ENCODE measurements at regions not wholly inside any gene's neighbourhood (a gene's known extent, or its start where the extent isn't known, plus 50 kb on each side); places are given as distances from the start of the nearest gene placed in this dataset.
A peak's percentile ranks its signal among the peaks of the same experiment; 100 is the strongest.

DNA sequence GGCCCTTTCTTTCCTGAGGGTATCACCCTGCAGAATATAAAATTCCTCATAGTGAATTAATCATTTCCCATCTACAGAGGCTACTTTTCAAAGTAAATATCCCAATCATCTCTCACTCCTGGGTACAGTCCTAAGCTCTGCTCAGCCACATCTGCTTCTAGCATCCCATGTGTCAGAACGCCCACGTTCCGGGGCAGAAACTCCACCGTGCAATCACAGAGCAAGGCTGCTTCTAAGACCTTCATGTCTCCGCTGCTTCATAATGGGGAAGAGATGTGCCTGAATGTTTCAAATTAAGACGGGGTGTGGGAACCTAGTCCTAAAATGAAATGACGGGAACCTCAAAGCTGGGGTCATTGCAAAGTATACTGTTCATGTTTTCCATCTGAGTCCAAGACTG, 208.8 kb upstream of the GMDS start:
- H3K27ac Mint-ChIP-seq: no peak overlapping the region
- H3K4me3 Mint-ChIP-seq: no peak overlapping the region
- DNase-seq: no peak

DNA sequence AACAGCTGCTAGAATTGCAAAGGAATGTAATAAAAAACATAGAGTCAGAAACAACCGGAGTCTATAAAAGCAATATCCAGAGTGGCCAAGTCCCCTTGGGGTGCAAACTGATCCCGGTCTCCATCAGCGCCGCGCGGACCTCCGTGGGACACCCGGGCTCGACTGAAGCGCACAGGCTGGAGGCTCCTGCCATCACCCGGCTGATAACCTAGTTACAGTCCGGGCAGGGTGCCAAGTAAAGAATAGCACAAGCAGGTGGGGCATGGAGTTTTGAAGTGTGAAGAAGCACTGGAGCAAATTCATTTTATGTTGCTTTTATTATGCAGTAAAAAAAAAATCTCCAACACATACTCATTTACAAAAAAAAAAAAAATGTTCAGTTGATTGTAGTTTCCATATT, 205.1 kb upstream of the GMDS start:
- Mint-ChIP-seq H3K4me1 (ENCODE audit: low read depth) (peaks cover 22% of the 10 kb centered on the region), H3K36me3 (ENCODE audit: low read depth) (no peaks in the 10 kb centered on the region), H3K27me3 (ENCODE audit: insufficient read depth) (peaks cover 21% of the 10 kb centered on the region), H3K4me3 (no peak overlapping the region), H3K27ac (no peak overlapping the region), H3K9me3 (no peaks in the 10 kb centered on the region)
- no peak for DNase-seq
- TF ChIP-seq, protein P1, sequence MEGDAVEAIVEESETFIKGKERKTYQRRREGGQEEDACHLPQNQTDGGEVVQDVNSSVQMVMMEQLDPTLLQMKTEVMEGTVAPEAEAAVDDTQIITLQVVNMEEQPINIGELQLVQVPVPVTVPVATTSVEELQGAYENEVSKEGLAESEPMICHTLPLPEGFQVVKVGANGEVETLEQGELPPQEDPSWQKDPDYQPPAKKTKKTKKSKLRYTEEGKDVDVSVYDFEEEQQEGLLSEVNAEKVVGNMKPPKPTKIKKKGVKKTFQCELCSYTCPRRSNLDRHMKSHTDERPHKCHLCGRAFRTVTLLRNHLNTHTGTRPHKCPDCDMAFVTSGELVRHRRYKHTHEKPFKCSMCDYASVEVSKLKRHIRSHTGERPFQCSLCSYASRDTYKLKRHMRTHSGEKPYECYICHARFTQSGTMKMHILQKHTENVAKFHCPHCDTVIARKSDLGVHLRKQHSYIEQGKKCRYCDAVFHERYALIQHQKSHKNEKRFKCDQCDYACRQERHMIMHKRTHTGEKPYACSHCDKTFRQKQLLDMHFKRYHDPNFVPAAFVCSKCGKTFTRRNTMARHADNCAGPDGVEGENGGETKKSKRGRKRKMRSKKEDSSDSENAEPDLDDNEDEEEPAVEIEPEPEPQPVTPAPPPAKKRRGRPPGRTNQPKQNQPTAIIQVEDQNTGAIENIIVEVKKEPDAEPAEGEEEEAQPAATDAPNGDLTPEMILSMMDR (IDR thresholded peaks at IDR 0.05): no peak

More for the DNA sequence above, 208.8 kb upstream of the GMDS start:
- Mint-ChIP-seq H3K36me3 (ENCODE audit: low read depth) (no peaks in the 10 kb centered on the region), H3K27me3 (ENCODE audit: insufficient read depth) (peaks cover 28% of the 10 kb centered on the region), H3K9me3 (no peaks in the 10 kb centered on the region), H3K4me1 (ENCODE audit: low read depth) (peaks cover 9% of the 10 kb centered on the region)
- TF ChIP-seq, protein P1 (IDR thresholded peaks at IDR 0.05): no peak

DNA sequence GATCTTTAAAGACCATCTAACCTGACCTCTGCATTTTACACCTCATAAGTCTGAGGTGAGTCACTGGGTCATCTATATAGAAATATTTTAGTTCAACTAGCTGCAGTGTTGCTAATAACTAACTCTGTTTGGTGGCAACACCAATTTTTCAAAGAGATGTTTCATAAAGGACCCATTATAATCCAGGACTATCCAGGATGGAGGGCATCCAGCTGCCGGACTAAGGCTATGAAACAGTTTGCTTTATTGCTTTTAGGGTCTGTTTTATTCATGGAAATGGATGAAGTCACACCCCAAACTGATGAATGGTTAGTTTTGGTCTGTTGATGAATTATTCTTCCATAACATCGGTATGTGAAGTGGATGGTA, 204.2 kb upstream of the GMDS start:
- H3K27ac Mint-ChIP-seq: no peak overlapping the region
- TF ChIP-seq, protein P1 (IDR thresholded peaks at IDR 0.05): no peak
- no peaks in the 10 kb centered on the region for H3K9me3 Mint-ChIP-seq
- DNase-seq: no peak
- peak overlapping the region; percentile 83; the same call in 1 of the 2 replicates for H3K4me3 Mint-ChIP-seq
- peaks cover 22% of the 10 kb centered on the region for H3K4me1 Mint-ChIP-seq (ENCODE audit: low read depth)
- no peaks in the 10 kb centered on the region for H3K36me3 Mint-ChIP-seq (ENCODE audit: low read depth)
- peaks cover 16% of the 10 kb centered on the region for H3K27me3 Mint-ChIP-seq (ENCODE audit: insufficient read depth)

DNA sequence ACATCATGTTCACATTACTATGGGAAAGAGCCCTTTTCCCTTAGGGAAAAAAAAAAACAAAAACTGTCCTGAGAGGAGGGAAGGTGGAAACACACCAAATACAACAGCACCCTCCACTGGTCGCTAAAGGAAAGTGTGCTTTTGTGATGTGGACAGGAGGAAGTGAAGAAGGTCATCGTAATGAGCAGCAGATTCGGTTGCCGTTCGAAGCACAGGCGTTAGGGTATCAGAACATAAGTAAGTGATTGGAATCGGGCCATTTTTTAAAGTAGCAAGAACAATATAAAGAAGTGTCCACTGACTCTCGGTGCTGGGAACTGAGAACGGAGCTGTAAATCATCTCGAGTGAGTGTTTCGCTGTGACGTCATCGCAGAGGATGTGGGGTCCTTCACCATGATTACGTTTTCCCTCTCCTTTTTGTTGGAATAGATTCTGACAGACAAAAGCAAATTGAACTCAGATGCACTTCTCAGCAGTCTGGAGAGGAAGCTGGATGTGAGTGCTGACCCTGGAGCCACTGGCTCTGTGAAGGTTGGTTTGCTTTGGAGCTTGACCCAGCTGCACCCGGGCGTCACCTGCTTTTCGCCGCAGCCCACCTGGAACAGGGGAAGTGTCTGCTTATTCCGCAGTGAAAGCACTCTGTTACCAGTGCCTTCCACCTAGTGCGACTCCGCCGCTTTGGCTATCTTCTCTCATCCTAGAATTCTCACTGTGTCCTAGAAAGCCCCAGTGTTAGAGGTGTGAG, 203.6 kb upstream of the GMDS start:
- no peaks in the 10 kb centered on the region for H3K9me3 Mint-ChIP-seq
- peaks cover 18% of the 10 kb centered on the region for H3K27me3 Mint-ChIP-seq (ENCODE audit: insufficient read depth)
- H3K36me3 Mint-ChIP-seq (ENCODE audit: low read depth): no peaks in the 10 kb centered on the region
- TF ChIP-seq, protein P1 (IDR thresholded peaks at IDR 0.05): peak; percentile 93
- peaks cover 22% of the 10 kb centered on the region for H3K4me1 Mint-ChIP-seq (ENCODE audit: low read depth)
- peak; percentile 58 for DNase-seq
- peak overlapping the region; percentile 83 for H3K4me3 Mint-ChIP-seq
- peak overlapping the region; percentile 25 for H3K27ac Mint-ChIP-seq

DNA sequence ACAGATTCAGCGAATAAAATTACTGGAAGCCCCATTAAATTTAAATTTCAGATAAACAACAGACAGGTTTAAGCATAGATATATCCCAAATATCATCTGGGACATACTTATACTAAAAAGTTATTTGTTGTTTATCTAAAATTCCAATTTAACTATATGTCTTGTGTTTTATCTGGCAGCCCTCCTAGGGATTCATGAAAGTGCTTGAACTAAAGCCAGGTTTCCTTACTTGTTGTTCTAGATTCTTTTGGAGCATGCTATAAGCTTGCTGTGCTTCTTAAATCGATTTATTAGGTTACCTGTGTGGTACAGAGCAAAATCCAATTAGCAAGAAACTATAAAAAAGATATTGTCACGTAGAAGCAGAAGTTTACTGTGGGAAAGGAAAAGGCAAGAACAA, 202.5 kb upstream of the GMDS start:
- H3K4me1 Mint-ChIP-seq (ENCODE audit: low read depth): peaks cover 22% of the 10 kb centered on the region
- peaks cover 15% of the 10 kb centered on the region for H3K27me3 Mint-ChIP-seq (ENCODE audit: insufficient read depth)
- H3K9me3 Mint-ChIP-seq: no peaks in the 10 kb centered on the region
- H3K36me3 Mint-ChIP-seq (ENCODE audit: low read depth): no peaks in the 10 kb centered on the region
- no peak for DNase-seq
- no peak overlapping the region for H3K27ac Mint-ChIP-seq
- TF ChIP-seq, protein P1 (IDR thresholded peaks at IDR 0.05): no peak
- H3K4me3 Mint-ChIP-seq: no peak overlapping the region

Measured in HFFc6 (cell line).